ENCODE measurements at regions not wholly inside any gene's neighbourhood (a gene's known extent, or its start where the extent isn't known, plus 50 kb on each side); places are given as distances from the start of the nearest gene placed in this dataset.
A peak's percentile ranks its signal among the peaks of the same experiment; 100 is the strongest.

- Histone ChIP-seq H3K4me3 (no peak overlapping the region), H3K27me3 (ENCODE audit: insufficient read depth) (no peaks in the 10 kb centered on the region), H3K9me2 (ENCODE audit: insufficient read depth) (no peaks in the 10 kb centered on the region), H3K27ac (ENCODE audit: low read depth) (no peak overlapping the region), H3K4me1 (ENCODE audit: insufficient read depth) (peaks cover 9% of the 10 kb centered on the region), H2AFZ (peak overlapping the region; percentile 16; the same call in 1 of the 2 replicates), H3F3A (replicated peaks; ENCODE audit: low read depth) (no peaks in the 10 kb centered on the region), H3K36me3 (ENCODE audit: insufficient read depth) (no peaks in the 10 kb centered on the region), H4K20me1 (replicated peaks; ENCODE audit: insufficient read depth) (no peaks in the 10 kb centered on the region), H3K79me2 (replicated peaks; ENCODE audit: insufficient read depth) (no peaks in the 10 kb centered on the region), H3K4me2 (no peak overlapping the region)
- DNase-seq (ENCODE audit: low spot score) = peak; percentile 68
- Mint-ChIP-seq H3K9me3 (no peaks in the 10 kb centered on the region), H3K36me3 (ENCODE audit: low read depth) (no peaks in the 10 kb centered on the region; the same call in 2 of the 3 replicates), H3K4me1 (peaks cover 18% of the 10 kb centered on the region), H3K27me3 (ENCODE audit: insufficient read depth, low read depth, poor library complexity) (peaks cover 3% of the 10 kb centered on the region), H3K4me3 (no peak overlapping the region), H3K27ac (peak overlapping the region; percentile 19; the same call in 1 of the 2 replicates)
- peak; percentile 83 for ATAC-seq
- TF ChIP-seq CREB1 (CRISPR knock-in tag; IDR thresholded peaks at IDR 0.05; ENCODE audit: low read depth) (no peak), ZNF462 (CRISPR knock-in tag; IDR thresholded peaks at IDR 0.05) (no peak), NANOG (IDR thresholded peaks at IDR 0.05; ENCODE audit: borderline replicate concordance) (no peak), REST (IDR thresholded peaks at IDR 0.05; ENCODE audit: unreplicated experiment) (no peak), STAT1 (IDR thresholded peaks at IDR 0.05; ENCODE audit: unreplicated experiment) (no peak), JUNB (IDR thresholded peaks at IDR 0.05; ENCODE audit: unreplicated experiment) (no peak), POLR2AphosphoS5 (IDR thresholded peaks at IDR 0.05; ENCODE audit: low read depth) (no peak), ZNF114 (CRISPR knock-in tag; IDR thresholded peaks at IDR 0.05) (no peak), EZH2 (IDR thresholded peaks at IDR 0.05; ENCODE audit: low read depth, unreplicated experiment) (no peak), ZNF331 (CRISPR knock-in tag; IDR thresholded peaks at IDR 0.05; ENCODE audit: low read depth) (no peak), CTCF (conservative IDR thresholded peaks at IDR 0.05; ENCODE audit: low read depth in 2 of 2) (no peak), ETS1 (IDR thresholded peaks at IDR 0.05) (no peak), EZH2phosphoT487 (IDR thresholded peaks at IDR 0.05; ENCODE audit: unreplicated experiment) (no peak)
Measured at GRCh38 chr7:22896917-22897316, 74.3 kb upstream of the TOMM7 start.
